ENCODE measurements at regions not wholly inside any gene's neighbourhood (a gene's known extent, or its start where the extent isn't known, plus 50 kb on each side); places are given as distances from the start of the nearest gene placed in this dataset.

- no peak for DNase-seq (ENCODE audit: low spot score)
Measured at GRCh38 chr11:98561252-98561651, 459.5 kb upstream of the CNTN5 start.

- DNase-seq (ENCODE audit: low spot score), result no peak
Measured at GRCh38 chr11:98561877-98562395, 458.8 kb upstream of the CNTN5 start.

GRCh38 chr11:98564233-98564632, 456.5 kb upstream of the CNTN5 start:
- no peak for DNase-seq (ENCODE audit: low spot score)

- no peak for DNase-seq (ENCODE audit: low spot score)
Measured at GRCh38 chr11:98564881-98565280, 455.9 kb upstream of the CNTN5 start.

GRCh38 chr11:98565311-98565710, 455.4 kb upstream of the CNTN5 start:
- DNase-seq (ENCODE audit: low spot score), result no peak

GRCh38 chr11:98566978-98567377, 453.8 kb upstream of the CNTN5 start:
- no peak for DNase-seq (ENCODE audit: low spot score)

GRCh38 chr11:98568013-98568412, 452.7 kb upstream of the CNTN5 start:
- DNase-seq (ENCODE audit: low spot score), result no peak

- DNase-seq (ENCODE audit: low spot score), result no peak
Measured at GRCh38 chr11:98572941-98573340, 447.8 kb upstream of the CNTN5 start.

GRCh38 chr11:98587884-98588283, 432.9 kb upstream of the CNTN5 start:
- DNase-seq (ENCODE audit: low spot score), result no peak

GRCh38 chr11:98589967-98590366, 430.8 kb upstream of the CNTN5 start:
- DNase-seq (ENCODE audit: low spot score), result no peak

- DNase-seq (ENCODE audit: low spot score), result no peak
Measured at GRCh38 chr11:98600103-98600502, 420.6 kb upstream of the CNTN5 start.

- DNase-seq (ENCODE audit: low spot score), result no peak
Measured at GRCh38 chr11:98600786-98601773, 419.7 kb upstream of the CNTN5 start.

GRCh38 chr11:98616098-98616655, 404.6 kb upstream of the CNTN5 start:
- DNase-seq (ENCODE audit: low spot score), result no peak

GRCh38 chr11:98621767-98622166, 399.0 kb upstream of the CNTN5 start:
- no peak for DNase-seq (ENCODE audit: low spot score)

GRCh38 chr11:98625526-98625925, 395.2 kb upstream of the CNTN5 start:
- no peak for DNase-seq (ENCODE audit: low spot score)

GRCh38 chr11:98630736-98631135, 390.0 kb upstream of the CNTN5 start:
- DNase-seq (ENCODE audit: low spot score), result no peak

GRCh38 chr11:98657711-98658110, 363.0 kb upstream of the CNTN5 start:
- DNase-seq (ENCODE audit: low spot score), result no peak

- no peak for DNase-seq (ENCODE audit: low spot score)
Measured at GRCh38 chr11:98659431-98659830, 361.3 kb upstream of the CNTN5 start.

GRCh38 chr11:98674390-98674789, 346.4 kb upstream of the CNTN5 start:
- DNase-seq (ENCODE audit: low spot score), result no peak

- no peak for DNase-seq (ENCODE audit: low spot score)
Measured at GRCh38 chr11:98679673-98680072, 341.1 kb upstream of the CNTN5 start.

GRCh38 chr11:98701541-98701940, 319.2 kb upstream of the CNTN5 start:
- DNase-seq (ENCODE audit: low spot score), result no peak

GRCh38 chr11:98703779-98704556, 316.8 kb upstream of the CNTN5 start:
- DNase-seq (ENCODE audit: low spot score), result no peak

Data from CD4-positive, alpha-beta T cell treated with Interleukin-2 at 100 ng/mL for 4 hours (primary cell).